Fibroblast of lung (primary cell): ENCODE measurements at regions not wholly inside any gene's neighbourhood (a gene's known extent, or its start where the extent isn't known, plus 50 kb on each side); places are given as distances from the start of the nearest gene placed in this dataset.
"Not testable (repeated sequence)": the region's sequence is repeated elsewhere in the genome, so short reads cannot be mapped to it uniquely, and the experiment has no call there.

Source experiments
- DNase-seq, 2 donors: peaks; one replicate each; pipeline versions ENCODE4 v3.0.0 to v3.0.0-alpha.2; 2010; ENCODE audit warnings: low read depth in 2 of 2
- H2AFZ ChIP-seq: 2 replicates; pipeline ENCODE4 v1.5.1; 2012; ENCODE audit warnings: low read length, control low read depth, inconsistent platforms
- H3K27ac ChIP-seq: 2 replicates; pipeline ENCODE4 v1.5.1; 2011; ENCODE audit warnings: low read length, control low read depth; ENCODE audit not compliant: insufficient read depth
- H3K27me3 ChIP-seq: 2 replicates; pipeline ENCODE4 v1.5.1; 2011; ENCODE audit warnings: mild to moderate bottlenecking, low read length; ENCODE audit not compliant: control insufficient read depth, insufficient read depth
- H3K36me3 ChIP-seq: 2 replicates; pipeline ENCODE4 v1.5.1; 2011; ENCODE audit warnings: low read length; ENCODE audit not compliant: control insufficient read depth, insufficient read depth
- H3K4me1 ChIP-seq: 2 replicates; pipeline ENCODE4 v1.5.1; 2011; ENCODE audit warnings: low read length; ENCODE audit not compliant: control insufficient read depth, insufficient read depth; ENCODE audit errors: extremely low read depth
- H3K4me2 ChIP-seq: 2 replicates; pipeline ENCODE4 v1.5.1; 2011; ENCODE audit warnings: low read length, control low read depth; ENCODE audit not compliant: insufficient read depth; ENCODE audit errors: extremely low read depth
- H3K4me3 ChIP-seq, 4 experiments: fragments of 200-600 bp in 1 of 4; sonication (generic) in 1 of 4; replicated peaks in 1 of 4; 2 replicates each; pipeline ENCODE4 v1.5.1; 2011 to 2016; ENCODE audit warnings: low read length in 4 of 4, low read depth in 3 of 4, mild to moderate bottlenecking in 3 of 4, control low read depth in 2 of 4, inconsistent platforms in 1 of 4, mixed read lengths in 1 of 4; ENCODE audit not compliant: insufficient read depth in 1 of 4; ENCODE audit errors: control extremely low read depth in 1 of 4
- H3K79me2 ChIP-seq: 2 replicates; pipeline ENCODE4 v1.5.1; 2012; ENCODE audit warnings: mild to moderate bottlenecking, low read length, inconsistent platforms; ENCODE audit not compliant: control insufficient read depth, insufficient read depth
- H3K9ac ChIP-seq: 2 replicates; pipeline ENCODE4 v1.5.1; 2011; ENCODE audit warnings: mild to moderate bottlenecking, low read length, control low read depth; ENCODE audit not compliant: insufficient read depth
- H3K9me3 ChIP-seq: 2 replicates; pipeline ENCODE4 v1.5.1; 2012; ENCODE audit warnings: low read depth, low read length; ENCODE audit not compliant: control insufficient read depth, insufficient read depth
- H4K20me1 ChIP-seq: 2 replicates; pipeline ENCODE4 v1.5.1; 2011; ENCODE audit warnings: low read length; ENCODE audit not compliant: control insufficient read depth, insufficient read depth; ENCODE audit errors: extremely low read depth
- EZH2 ChIP-seq: IDR thresholded peaks from 2 replicates; pipeline ENCODE4 v1.5.1; 2012; ENCODE audit warnings: low read length, control low read depth, mild to moderate bottlenecking; ENCODE audit errors: missing control alignments
- TF ChIP-seq, protein P1 (sequence below), 2 donors: IDR thresholded peaks in 1 of 2; conservative IDR thresholded peaks in 1 of 2; 1 replicate in 1 of 2; 2 replicates in 1 of 2; pipeline ENCODE4 v1.5.1; 2011 to 2012; ENCODE audit warnings: low read length in 2 of 2, control low read depth in 1 of 2, inconsistent platforms in 1 of 2, low read depth in 1 of 2, mild to moderate bottlenecking in 1 of 2

DNA sequence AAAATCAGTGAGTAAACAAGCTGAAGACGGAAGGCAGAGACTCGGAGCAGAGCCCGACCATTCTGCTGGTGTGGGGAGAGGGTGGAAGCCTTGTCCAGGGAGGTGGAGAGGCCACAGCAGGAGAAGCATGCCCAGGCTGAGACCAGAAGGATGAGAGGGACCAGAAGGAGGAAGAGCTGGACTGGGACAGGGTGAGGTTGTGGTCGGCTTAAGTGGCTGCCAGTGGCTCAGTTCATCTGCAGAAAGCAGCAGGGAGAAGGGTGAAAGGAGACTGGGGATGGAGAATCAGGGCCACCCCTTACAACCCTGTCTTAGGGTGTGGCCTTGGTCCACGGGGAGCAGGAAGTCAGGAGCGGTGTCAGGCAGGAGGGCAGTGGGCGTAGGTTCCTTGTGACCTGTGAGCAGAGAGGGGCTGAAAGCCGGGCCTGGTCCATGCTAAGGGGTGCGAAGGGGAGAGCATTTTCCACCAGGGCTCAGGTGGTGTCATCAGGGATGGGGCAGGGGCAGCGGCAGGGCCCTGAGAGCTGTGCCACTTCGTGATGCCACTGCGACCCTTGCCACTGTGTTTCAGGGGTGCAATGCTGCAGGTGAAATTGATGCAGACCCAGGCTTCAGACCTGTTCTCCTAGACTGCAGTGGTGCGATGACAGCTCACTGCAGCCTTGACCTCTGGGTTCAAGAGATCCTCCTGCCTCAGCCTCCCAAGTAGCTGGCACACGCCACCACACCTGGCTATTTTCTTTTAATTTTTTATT, 81.1 kb downstream of the TTLL2 start:
- no peaks in the 10 kb centered on the region for H3K4me1 ChIP-seq
- no peak overlapping the region for H3K9ac ChIP-seq
- no peak overlapping the region for H3K4me2 ChIP-seq
- no peaks in the 10 kb centered on the region for H3K27me3 ChIP-seq
- no peak overlapping the region for H3K4me3 ChIP-seq
- no peak overlapping the region for H3K27ac ChIP-seq
- H3K36me3 ChIP-seq = no peaks in the 10 kb centered on the region
- no peaks in the 10 kb centered on the region for H4K20me1 ChIP-seq
- H3K9me3 ChIP-seq = no peaks in the 10 kb centered on the region
- H3K79me2 ChIP-seq = no peaks in the 10 kb centered on the region
- H2AFZ ChIP-seq = no peak overlapping the region
- TF ChIP-seq, protein P1, sequence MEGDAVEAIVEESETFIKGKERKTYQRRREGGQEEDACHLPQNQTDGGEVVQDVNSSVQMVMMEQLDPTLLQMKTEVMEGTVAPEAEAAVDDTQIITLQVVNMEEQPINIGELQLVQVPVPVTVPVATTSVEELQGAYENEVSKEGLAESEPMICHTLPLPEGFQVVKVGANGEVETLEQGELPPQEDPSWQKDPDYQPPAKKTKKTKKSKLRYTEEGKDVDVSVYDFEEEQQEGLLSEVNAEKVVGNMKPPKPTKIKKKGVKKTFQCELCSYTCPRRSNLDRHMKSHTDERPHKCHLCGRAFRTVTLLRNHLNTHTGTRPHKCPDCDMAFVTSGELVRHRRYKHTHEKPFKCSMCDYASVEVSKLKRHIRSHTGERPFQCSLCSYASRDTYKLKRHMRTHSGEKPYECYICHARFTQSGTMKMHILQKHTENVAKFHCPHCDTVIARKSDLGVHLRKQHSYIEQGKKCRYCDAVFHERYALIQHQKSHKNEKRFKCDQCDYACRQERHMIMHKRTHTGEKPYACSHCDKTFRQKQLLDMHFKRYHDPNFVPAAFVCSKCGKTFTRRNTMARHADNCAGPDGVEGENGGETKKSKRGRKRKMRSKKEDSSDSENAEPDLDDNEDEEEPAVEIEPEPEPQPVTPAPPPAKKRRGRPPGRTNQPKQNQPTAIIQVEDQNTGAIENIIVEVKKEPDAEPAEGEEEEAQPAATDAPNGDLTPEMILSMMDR (conservative IDR thresholded peaks at IDR 0.05 in 1 of 2, IDR thresholded peaks at IDR 0.05 in 1 of 2; ENCODE audit: low read depth in 1 of 2, low read length in 2 of 2) = no peak
- no peak for TF ChIP-seq EZH2
- DNase-seq = no peak

DNA sequence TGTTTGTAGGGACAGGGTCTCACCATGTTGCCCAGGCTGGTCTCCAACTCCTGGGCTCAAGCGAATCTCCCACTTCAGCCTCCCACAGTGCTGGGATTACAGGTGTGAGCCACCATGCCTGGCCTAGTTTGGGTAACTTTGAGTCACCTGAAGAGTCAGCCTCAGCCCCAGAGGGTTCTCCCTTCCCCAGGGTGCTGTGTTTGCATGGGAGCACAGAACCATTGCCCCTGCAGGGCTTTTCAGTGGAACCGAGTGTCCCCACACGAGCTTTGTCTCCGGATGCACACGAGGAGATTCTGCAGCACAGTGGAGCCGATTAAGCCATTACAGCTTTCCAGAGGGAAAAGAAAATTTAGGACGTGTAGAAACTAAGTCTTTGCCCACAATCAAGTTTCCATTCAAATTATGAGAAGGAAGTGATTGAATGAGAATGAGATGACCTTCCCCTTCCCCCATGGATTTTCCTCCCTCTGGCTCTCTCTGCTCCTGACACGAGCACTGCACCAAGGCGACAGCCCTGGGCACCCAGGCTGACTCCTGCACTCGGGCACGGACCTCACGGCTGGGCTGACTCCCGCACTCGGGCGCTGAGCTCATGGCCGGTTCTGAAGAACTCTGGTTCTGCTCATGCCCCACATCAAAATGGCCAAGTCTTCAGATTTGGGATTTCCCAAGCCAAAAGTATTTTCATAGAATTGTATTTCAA, 81.8 kb downstream of the TTLL2 start:
- H3K4me1 ChIP-seq, H3K79me2 ChIP-seq, H3K9me3 ChIP-seq, H3K4me3 ChIP-seq, H3K27ac ChIP-seq, H4K20me1 ChIP-seq, H2AFZ ChIP-seq, DNase-seq, H3K36me3 ChIP-seq, H3K27me3 ChIP-seq, H3K4me2 ChIP-seq, H3K9ac ChIP-seq: not testable (repeated sequence)

DNA sequence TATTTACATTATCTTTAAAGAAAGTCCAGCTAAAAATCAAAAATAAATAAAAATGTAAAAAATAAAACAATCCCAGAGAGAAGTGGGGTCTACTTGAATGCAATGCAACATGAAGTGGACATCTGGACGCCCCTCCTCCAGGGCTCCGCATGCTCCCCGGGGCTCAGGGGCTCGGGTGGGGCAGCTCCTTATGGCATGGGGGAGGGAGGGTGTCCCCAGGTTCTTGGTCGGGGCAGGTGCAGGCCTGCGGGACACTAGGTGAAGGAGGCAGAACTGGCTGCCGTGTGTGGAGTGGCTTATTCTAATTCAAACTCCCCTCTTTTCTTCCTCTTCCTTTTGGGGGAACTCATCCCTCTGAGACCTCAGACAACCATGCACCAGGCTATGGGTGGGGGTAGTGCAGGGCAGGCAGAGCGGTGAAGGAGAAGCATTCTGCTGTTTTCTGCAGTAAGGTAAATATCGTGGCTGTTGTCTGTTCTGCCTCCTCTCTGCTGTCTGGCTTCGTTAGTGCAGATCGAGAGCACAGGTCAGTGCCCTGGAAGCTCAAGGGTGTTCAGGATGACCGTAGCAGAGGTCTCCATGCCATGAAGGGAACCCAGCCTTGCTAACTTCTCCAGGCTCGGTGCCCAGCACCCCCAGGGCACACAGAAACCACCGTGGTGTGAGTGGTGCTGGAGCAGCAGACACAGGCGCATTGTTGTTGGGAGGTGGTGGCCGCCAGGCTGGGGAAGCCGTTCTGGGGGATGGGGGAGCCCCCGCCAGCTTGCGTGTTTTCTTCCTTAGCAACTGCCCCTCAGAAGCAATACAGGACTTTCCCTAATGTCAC, 82.6 kb downstream of the TTLL2 start:
- H3K27me3 ChIP-seq = no peaks in the 10 kb centered on the region
- no peak overlapping the region for H3K9ac ChIP-seq
- H3K9me3 ChIP-seq = no peaks in the 10 kb centered on the region
- DNase-seq = no peak
- no peaks in the 10 kb centered on the region for H4K20me1 ChIP-seq
- no peak overlapping the region for H3K4me2 ChIP-seq
- TF ChIP-seq, protein P1 (conservative IDR thresholded peaks at IDR 0.05 in 1 of 2, IDR thresholded peaks at IDR 0.05 in 1 of 2; ENCODE audit: low read depth in 1 of 2, low read length in 2 of 2) = no peak
- no peak for TF ChIP-seq EZH2
- H3K4me1 ChIP-seq = no peaks in the 10 kb centered on the region
- H3K27ac ChIP-seq = no peak overlapping the region
- no peak overlapping the region for H3K4me3 ChIP-seq
- H2AFZ ChIP-seq = no peak overlapping the region
- no peaks in the 10 kb centered on the region for H3K36me3 ChIP-seq
- H3K79me2 ChIP-seq = no peaks in the 10 kb centered on the region
